Ascending aorta (tissue), 2 donors: ENCODE measurements at regions not wholly inside any gene's neighbourhood (a gene's known extent, or its start where the extent isn't known, plus 50 kb on each side); places are given as distances from the start of the nearest gene placed in this dataset.

Experiments
- DNase-seq, 2 donors: peaks; one replicate each; pipeline ENCODE4 v3.0.0-alpha.2; 2019; ENCODE audit warnings: low spot score in 2 of 2
- H3K27ac ChIP-seq, 2 donors: fragments of 200-600 bp; sonication (generic); one replicate each; pipeline ENCODE4 v1.5.1; 2016 to 2017; ENCODE audit warnings: mild to moderate bottlenecking in 1 of 2
- H3K27me3 ChIP-seq: fragments of 200-600 bp; sonication (generic); one replicate; pipeline ENCODE4 v1.5.1; 2017
- H3K36me3 ChIP-seq, 2 donors: fragments of 200-600 bp; sonication (generic); one replicate each; pipeline ENCODE4 v1.5.1; 2016
- H3K4me1 ChIP-seq, 2 donors: fragments of 200-600 bp; sonication (generic); one replicate each; pipeline ENCODE4 v1.5.1; 2016 to 2017; ENCODE audit warnings: mild to moderate bottlenecking in 1 of 2
- H3K4me3 ChIP-seq, 2 donors: fragments of 200-600 bp; sonication (generic); one replicate each; pipeline ENCODE4 v1.5.1; 2016 to 2017; ENCODE audit warnings: mild to moderate bottlenecking in 1 of 2
- H3K9me3 ChIP-seq, 2 donors: fragments of 200-600 bp; sonication (generic); one replicate each; pipeline ENCODE4 v1.5.1; 2016
- CTCF ChIP-seq, 3 experiments: fragments of 200-600 bp in 2 of 3; fragments of 450-650 bp in 1 of 3; sonication (generic) in 2 of 3; IDR thresholded peaks; one replicate each; pipeline ENCODE4 v1.5.1; 2016 to 2019; ENCODE audit warnings: antibody characterized with exemption in 3 of 3, mild to moderate bottlenecking in 1 of 3, moderate library complexity in 1 of 3
- intact Hi-C: fragments of 100-400 bp; cut with DNase I; formaldehyde crosslinking; loops from one replicate; pipeline ENCODE4 v1.15.1; 2023

GRCh38 chr5:74382987-74383593 lies 257.4 kb downstream of the ENC1 start:
- intact Hi-C loops, result no loop called here
- no peak overlapping the region for H3K4me3 ChIP-seq
- H3K9me3 ChIP-seq, result no peaks in the 10 kb centered on the region
- H3K27ac ChIP-seq, result peak overlapping the region; percentile 49 to 54
- no peaks in the 10 kb centered on the region for H3K36me3 ChIP-seq
- H3K27me3 ChIP-seq, result no peaks in the 10 kb centered on the region
- peak in 1 of 2 donors; percentile 75 for DNase-seq
- TF ChIP-seq CTCF (IDR thresholded peaks at IDR 0.05), result no peak
- H3K4me1 ChIP-seq, result peaks cover 5 to 8% of the 10 kb centered on the region in 2 donors

GRCh38 chr5:74382123-74382855 lies 258.2 kb downstream of the ENC1 start:
- no peaks in the 10 kb centered on the region for H3K27me3 ChIP-seq
- no peak for TF ChIP-seq CTCF (IDR thresholded peaks at IDR 0.05)
- intact Hi-C loops, result no loop called here
- DNase-seq, result no peak
- no peaks in the 10 kb centered on the region for H3K36me3 ChIP-seq
- H3K4me1 ChIP-seq, result peaks cover 5 to 8% of the 10 kb centered on the region in 2 donors
- no peaks in the 10 kb centered on the region for H3K9me3 ChIP-seq
- H3K4me3 ChIP-seq, result no peak overlapping the region
- H3K27ac ChIP-seq, result no peak overlapping the region

GRCh38 chr5:74380193-74380592 lies 260.3 kb downstream of the ENC1 start:
- no peak for TF ChIP-seq CTCF (IDR thresholded peaks at IDR 0.05)
- H3K27me3 ChIP-seq, result no peaks in the 10 kb centered on the region
- intact Hi-C loops, result no loop called here
- H3K4me1 ChIP-seq, result peaks cover 5 to 8% of the 10 kb centered on the region in 2 donors
- H3K9me3 ChIP-seq, result no peaks in the 10 kb centered on the region
- no peaks in the 10 kb centered on the region for H3K36me3 ChIP-seq
- no peak for DNase-seq
- no peak overlapping the region for H3K4me3 ChIP-seq
- no peak overlapping the region for H3K27ac ChIP-seq

GRCh38 chr5:74378464-74378863 lies 262.1 kb downstream of the ENC1 start:
- no peak for TF ChIP-seq CTCF (IDR thresholded peaks at IDR 0.05)
- H3K27me3 ChIP-seq, result no peaks in the 10 kb centered on the region
- DNase-seq, result no peak
- H3K4me3 ChIP-seq, result no peak overlapping the region
- intact Hi-C loops, result no loop called here
- no peaks in the 10 kb centered on the region for H3K36me3 ChIP-seq
- H3K9me3 ChIP-seq, result no peaks in the 10 kb centered on the region
- peaks cover 2 to 5% of the 10 kb centered on the region in 2 donors for H3K4me1 ChIP-seq
- H3K27ac ChIP-seq, result no peak overlapping the region

GRCh38 chr5:74376187-74376586 lies 264.3 kb downstream of the ENC1 start:
- intact Hi-C loops, result no loop called here
- no peak for TF ChIP-seq CTCF (IDR thresholded peaks at IDR 0.05)
- H3K4me1 ChIP-seq, result no peaks in the 10 kb centered on the region
- DNase-seq, result no peak
- H3K27me3 ChIP-seq, result no peaks in the 10 kb centered on the region
- no peaks in the 10 kb centered on the region for H3K36me3 ChIP-seq
- H3K4me3 ChIP-seq, result no peak overlapping the region
- no peaks in the 10 kb centered on the region for H3K9me3 ChIP-seq
- H3K27ac ChIP-seq, result no peak overlapping the region
